HEK293 (cell line): ENCODE measurements at regions not wholly inside any gene's neighbourhood (a gene's known extent, or its start where the extent isn't known, plus 50 kb on each side); places are given as distances from the start of the nearest gene placed in this dataset.

ENCODE experiments used
- CTCF ChIA-PET: fragments of 350-600 bp; formaldehyde crosslinking; extraction: SDS; loops from one replicate; lab custom pipeline; 2021; ENCODE audit warnings: antibody characterized with exemption; lab: Yijun Ruan, JAX
- POLR2A ChIA-PET: fragments of 300-600 bp; formaldehyde crosslinking; extraction: SDS; loops from one replicate; lab custom pipeline; 2020; ENCODE audit warnings: antibody characterized with exemption, inconsistent platforms; lab: Yijun Ruan, JAX
- H3K27ac ChIP-seq: fragments of 200-500 bp; sonication (Bioruptor generic); 2 replicates; pipeline ENCODE4 v1.5.1; 2014; ENCODE audit warnings: low read depth, low read length, control low read depth, inconsistent platforms; ENCODE audit errors: extremely low read depth
- H3K36me3 ChIP-seq, 2 experiments: fragments of 200-500 bp in 1 of 2; sonication (Bioruptor generic) in 1 of 2; 1 replicate in 1 of 2; 2 replicates in 1 of 2; pipeline ENCODE4 v1.5.1; 2014 to 2017; ENCODE audit warnings: inconsistent platforms in 2 of 2, low read length in 2 of 2; ENCODE audit not compliant: control insufficient read depth in 2 of 2, insufficient read depth in 1 of 2
- H3K4me1 ChIP-seq: fragments of 200-500 bp; sonication (Bioruptor generic); 2 replicates; pipeline ENCODE4 v1.5.1; 2014; ENCODE audit warnings: mild to moderate bottlenecking, low read length, inconsistent platforms; ENCODE audit not compliant: control insufficient read depth, insufficient read depth
- H3K4me3 ChIP-seq: 2 replicates; pipeline ENCODE4 v1.5.1; 2011; ENCODE audit warnings: low read depth, mild to moderate bottlenecking, control low read depth, low read length, moderate library complexity
- H3K9me3 ChIP-seq: fragments of 200-500 bp; sonication (Bioruptor generic); 2 replicates; pipeline ENCODE4 v1.5.1; 2014; ENCODE audit warnings: low read depth, low read length, inconsistent platforms; ENCODE audit not compliant: control insufficient read depth, insufficient read depth
- BCL6B ChIP-seq: fragments of 450-650 bp; formaldehyde crosslinking; IDR thresholded peaks from 2 replicates; pipeline ENCODE4 v1.5.1; 2017; ENCODE audit warnings: missing biosample characterization, missing genetic modification characterization
- EGR2 ChIP-seq: fragments of 450-650 bp; formaldehyde crosslinking; IDR thresholded peaks from 2 replicates; pipeline ENCODE4 v1.5.1; 2016; ENCODE audit warnings: low read depth, missing biosample characterization, missing genetic modification characterization
- GFI1B ChIP-seq: fragments of 450-650 bp; formaldehyde crosslinking; IDR thresholded peaks from 2 replicates; pipeline ENCODE4 v1.5.1; 2016; ENCODE audit warnings: missing biosample characterization, missing genetic modification characterization
- HOXD13 ChIP-seq: sonication (generic); formaldehyde crosslinking; IDR thresholded peaks from 2 replicates; pipeline ENCODE4 v1.8.0; 2022; ENCODE audit warnings: missing genetic modification reagents, borderline replicate concordance
- SETDB1 ChIP-seq: IDR thresholded peaks from one replicate; pipeline ENCODE4 v1.6.1; 2017; ENCODE audit warnings: mild to moderate bottlenecking, low read length, moderate library complexity, mixed read lengths; ENCODE audit not compliant: insufficient read length
- ZFHX2 ChIP-seq: fragments of 450-650 bp; formaldehyde crosslinking; conservative IDR thresholded peaks from 2 replicates; pipeline ENCODE4 v1.5.1; 2016; ENCODE audit warnings: missing biosample characterization, missing genetic modification characterization
- ZNF114 ChIP-seq: fragments of 450-650 bp; formaldehyde crosslinking; IDR thresholded peaks from 2 replicates; pipeline ENCODE4 v1.5.0; 2017; ENCODE audit warnings: missing biosample characterization, missing genetic modification characterization
- ZNF146 ChIP-seq: fragments of 450-650 bp; formaldehyde crosslinking; IDR thresholded peaks from 2 replicates; pipeline ENCODE4 v1.5.1; 2016; ENCODE audit warnings: missing biosample characterization, missing genetic modification characterization
- ZNF248 ChIP-seq: fragments of 450-650 bp; formaldehyde crosslinking; IDR thresholded peaks from 2 replicates; pipeline ENCODE4 v1.5.1; 2017; ENCODE audit warnings: missing biosample characterization, missing genetic modification characterization
- ZNF37A ChIP-seq: fragments of 450-650 bp; IDR thresholded peaks from 2 replicates; pipeline ENCODE4 v1.5.1; 2018; ENCODE audit warnings: missing biosample characterization, missing genetic modification characterization
- ZNF398 ChIP-seq: fragments of 450-650 bp; formaldehyde crosslinking; IDR thresholded peaks from 2 replicates; pipeline ENCODE4 v1.5.1; 2017; ENCODE audit warnings: missing biosample characterization, missing genetic modification characterization
- ZNF48 ChIP-seq: fragments of 450-650 bp; formaldehyde crosslinking; IDR thresholded peaks from 2 replicates; pipeline ENCODE4 v1.5.1; 2016; ENCODE audit warnings: missing biosample characterization, missing genetic modification characterization
- ZNF623 ChIP-seq: fragments of 450-650 bp; formaldehyde crosslinking; IDR thresholded peaks from 2 replicates; pipeline ENCODE4 v1.5.1; 2016; ENCODE audit warnings: missing biosample characterization, missing genetic modification characterization
- ZNF626 ChIP-seq: fragments of 450-650 bp; sonication (Bioruptor Pico); formaldehyde crosslinking; IDR thresholded peaks from 2 replicates; pipeline ENCODE4 v1.5.1; 2018; ENCODE audit warnings: missing biosample characterization, missing genetic modification characterization, inconsistent platforms
- ZNF692 ChIP-seq: fragments of 450-650 bp; formaldehyde crosslinking; IDR thresholded peaks from 2 replicates; pipeline ENCODE4 v1.5.1; 2016; ENCODE audit warnings: missing biosample characterization, missing genetic modification characterization
- ZSCAN16 ChIP-seq: fragments of 450-650 bp; formaldehyde crosslinking; IDR thresholded peaks from 2 replicates; pipeline ENCODE4 v1.5.1; 2016; ENCODE audit warnings: missing biosample characterization, missing genetic modification characterization
- ZSCAN18 ChIP-seq: fragments of 450-650 bp; formaldehyde crosslinking; IDR thresholded peaks from 2 replicates; pipeline ENCODE4 v1.5.1; 2016; ENCODE audit warnings: missing biosample characterization, missing genetic modification characterization
- ZSCAN4 ChIP-seq: fragments of 450-650 bp; formaldehyde crosslinking; IDR thresholded peaks from 2 replicates; pipeline ENCODE4 v1.5.1; 2017; ENCODE audit warnings: missing biosample characterization, missing genetic modification characterization
- ZSCAN5A ChIP-seq: fragments of 450-650 bp; formaldehyde crosslinking; IDR thresholded peaks from 2 replicates; pipeline ENCODE4 v1.5.1; 2016; ENCODE audit warnings: missing biosample characterization, missing genetic modification characterization
- TF ChIP-seq, protein P1 (sequence below): fragments of 450-650 bp; formaldehyde crosslinking; IDR thresholded peaks from 2 replicates; pipeline ENCODE4 v1.5.1; 2016; ENCODE audit warnings: missing biosample characterization, missing genetic modification characterization

DNA sequence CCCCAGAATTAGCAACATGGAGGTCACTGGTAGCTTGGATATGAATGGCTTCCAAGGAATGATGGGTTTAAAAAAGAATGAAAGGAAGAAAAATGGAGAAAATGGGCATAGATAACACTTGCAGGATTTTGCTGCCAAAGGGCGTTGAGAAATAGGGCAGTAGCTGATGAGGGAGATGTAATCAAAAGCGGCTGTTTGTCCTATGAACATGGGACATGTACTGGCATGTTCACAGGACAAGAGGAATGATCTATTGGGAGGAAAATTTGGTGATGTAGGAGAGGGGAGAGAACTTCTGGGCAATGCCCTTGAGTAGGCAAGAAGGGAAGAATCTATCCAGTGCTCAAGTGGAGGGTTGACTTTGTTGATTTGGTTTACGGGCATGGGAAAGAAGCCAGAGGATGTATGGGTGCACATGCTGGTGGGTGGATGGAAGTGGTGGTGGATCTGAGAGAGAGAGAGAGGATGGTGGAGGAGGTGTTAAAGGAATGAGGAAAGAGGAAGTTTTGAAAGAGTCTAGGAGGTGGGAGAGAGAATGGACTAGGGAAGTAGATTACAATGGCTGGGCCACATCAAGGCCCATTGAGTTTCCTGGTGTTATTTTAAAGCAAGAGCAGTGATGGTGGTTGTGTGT lies 115.1 kb upstream of the MVB12B start:
- no peaks in the 10 kb centered on the region for H3K9me3 ChIP-seq
- no peak overlapping the region for H3K27ac ChIP-seq
- no peaks in the 10 kb centered on the region for H3K36me3 ChIP-seq
- POLR2A ChIA-PET, result no interaction called here
- CTCF ChIA-PET, result no interaction called here
- no peaks in the 10 kb centered on the region for H3K4me1 ChIP-seq
- peak; percentile 52 for TF ChIP-seq ZFHX2 (tag by site-specific recombination)
- no peak for TF ChIP-seq ZNF398 (tag by site-specific recombination)
- TF ChIP-seq ZNF692 (tag by site-specific recombination), result no peak
- TF ChIP-seq EGR2 (tag by site-specific recombination), result peak; percentile 69
- no peak for TF ChIP-seq ZNF48
- TF ChIP-seq BCL6B (tag by site-specific recombination), result no peak
- TF ChIP-seq, protein P1, sequence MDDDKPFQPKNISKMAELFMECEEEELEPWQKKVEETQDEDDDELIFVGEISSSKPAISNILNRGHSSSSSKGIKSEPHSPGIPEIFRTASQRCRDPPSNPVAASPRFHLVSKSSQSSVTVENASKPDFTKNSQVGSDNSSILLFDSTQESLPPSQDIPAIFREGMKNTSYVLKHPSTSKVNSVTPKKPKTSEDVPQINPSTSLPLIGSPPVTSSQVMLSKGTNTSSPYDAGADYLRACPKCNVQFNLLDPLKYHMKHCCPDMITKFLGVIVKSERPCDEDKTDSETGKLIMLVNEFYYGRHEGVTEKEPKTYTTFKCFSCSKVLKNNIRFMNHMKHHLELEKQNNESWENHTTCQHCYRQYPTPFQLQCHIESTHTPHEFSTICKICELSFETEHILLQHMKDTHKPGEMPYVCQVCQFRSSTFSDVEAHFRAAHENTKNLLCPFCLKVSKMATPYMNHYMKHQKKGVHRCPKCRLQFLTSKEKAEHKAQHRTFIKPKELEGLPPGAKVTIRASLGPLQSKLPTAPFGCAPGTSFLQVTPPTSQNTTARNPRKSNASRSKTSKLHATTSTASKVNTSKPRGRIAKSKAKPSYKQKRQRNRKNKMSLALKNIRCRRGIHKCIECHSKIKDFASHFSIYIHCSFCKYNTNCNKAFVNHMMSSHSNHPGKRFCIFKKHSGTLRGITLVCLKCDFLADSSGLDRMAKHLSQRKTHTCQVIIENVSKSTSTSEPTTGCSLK (tag by site-specific recombination), result no peak
- TF ChIP-seq ZSCAN16 (tag by site-specific recombination), result no peak
- TF ChIP-seq ZNF248 (tag by site-specific recombination), result no peak
- H3K4me3 ChIP-seq, result no peak overlapping the region

DNA sequence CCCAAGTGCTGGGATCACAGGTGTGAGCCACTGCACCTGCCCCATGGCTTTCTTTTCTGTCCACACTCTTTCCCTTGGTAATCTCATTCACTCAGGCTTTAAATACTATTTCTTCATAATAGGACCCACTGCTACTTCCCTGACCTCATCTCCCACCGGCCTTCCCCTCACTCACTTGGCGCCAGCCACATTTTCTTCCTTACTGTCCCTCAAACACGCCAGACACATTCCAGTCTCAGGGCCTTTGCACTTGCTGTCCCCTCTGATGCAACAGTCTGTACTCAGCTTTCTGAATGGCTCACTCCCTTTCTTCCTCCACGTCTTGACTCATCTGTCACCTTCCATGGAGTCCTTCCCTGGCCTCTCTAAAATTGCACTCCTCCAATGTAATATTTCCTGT lies 111.1 kb upstream of the MVB12B start:
- TF ChIP-seq ZSCAN5A (tag by site-specific recombination), result no peak
- TF ChIP-seq ZNF626 (tag by site-specific recombination), result no peak
- TF ChIP-seq ZNF623 (tag by site-specific recombination), result peak; percentile 69
- POLR2A ChIA-PET, result no interaction called here
- CTCF ChIA-PET, result interaction anchor here (0.5 to 0.7 kb wide), 3 partner anchors 776 to 958 kb away, joined by 3 to 4 read pairs (median 4); no protein-coding TSS in a partner anchor
- no peaks in the 10 kb centered on the region for H3K9me3 ChIP-seq
- H3K4me1 ChIP-seq, result no peaks in the 10 kb centered on the region
- H3K36me3 ChIP-seq, result no peaks in the 10 kb centered on the region
- H3K27ac ChIP-seq, result no peak overlapping the region
- H3K4me3 ChIP-seq, result no peak overlapping the region

DNA sequence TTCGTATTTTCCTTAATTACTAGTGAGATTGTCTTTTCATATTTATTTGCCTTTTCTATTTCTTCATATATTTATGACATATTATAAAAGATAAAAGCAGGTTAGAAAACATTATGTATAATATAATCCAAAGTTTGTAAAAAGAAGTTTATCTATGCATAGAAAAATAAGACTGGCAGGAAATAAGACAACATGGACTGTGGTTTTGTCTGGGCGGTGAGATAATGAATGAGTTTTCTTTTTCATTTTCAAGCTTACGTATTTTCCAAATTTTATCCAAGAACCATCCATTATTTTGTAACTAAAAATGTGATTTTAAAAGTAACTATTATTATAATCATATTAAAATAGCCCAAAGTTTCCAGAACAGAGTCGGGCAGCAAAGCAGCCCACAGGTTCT lies 109.8 kb upstream of the MVB12B start:
- H3K36me3 ChIP-seq, result no peaks in the 10 kb centered on the region
- ChIA-PET POLR2A (no interaction called here), CTCF (interaction anchor here (1.2 kb wide), 1 partner anchor 13 kb away, joined by 3 read pairs; no protein-coding TSS in a partner anchor)
- no peak overlapping the region for H3K27ac ChIP-seq
- no peaks in the 10 kb centered on the region for H3K4me1 ChIP-seq
- no peak overlapping the region for H3K4me3 ChIP-seq
- H3K9me3 ChIP-seq, result no peaks in the 10 kb centered on the region
- TF ChIP-seq ZNF114 (no peak), ZSCAN4 (tag by site-specific recombination) (no peak), HOXD13 (no peak), EGR2 (tag by site-specific recombination) (no peak), GFI1B (no peak), ZNF37A (tag by site-specific recombination) (no peak), ZNF146 (no peak), SETDB1 (no peak), ZSCAN18 (tag by site-specific recombination) (no peak)
